Tibial nerve (tissue), 4 donors: ENCODE measurements at regions not wholly inside any gene's neighbourhood (a gene's known extent, or its start where the extent isn't known, plus 50 kb on each side); places are given as distances from the start of the nearest gene placed in this dataset.

Experiments
- CTCF ChIP-seq, 5 experiments: fragments of 200-600 bp in 3 of 5; fragments of 450-650 bp in 2 of 5; sonication (generic) in 3 of 5; IDR thresholded peaks; one replicate each; pipeline ENCODE4 v1.5.1; 2016 to 2019; ENCODE audit warnings: antibody characterized with exemption in 5 of 5, mild to moderate bottlenecking in 3 of 5, moderate library complexity in 2 of 5
- EP300 ChIP-seq, 2 donors: sonication (generic); formaldehyde crosslinking; IDR thresholded peaks; one replicate each; pipeline ENCODE4 v1.6.1; 2017; ENCODE audit warnings: antibody characterized with exemption in 2 of 2, mild to moderate bottlenecking in 1 of 2

GRCh38 chrY:7416406-7416805, 504.9 kb upstream of the AMELY start:
- TF ChIP-seq CTCF (IDR thresholded peaks at IDR 0.05): no peak
- TF ChIP-seq EP300 (IDR thresholded peaks at IDR 0.05): no peak
